ENCODE measurements at regions not wholly inside any gene's neighbourhood (a gene's known extent, or its start where the extent isn't known, plus 50 kb on each side); places are given as distances from the start of the nearest gene placed in this dataset.

- TF ChIP-seq, protein P1, sequence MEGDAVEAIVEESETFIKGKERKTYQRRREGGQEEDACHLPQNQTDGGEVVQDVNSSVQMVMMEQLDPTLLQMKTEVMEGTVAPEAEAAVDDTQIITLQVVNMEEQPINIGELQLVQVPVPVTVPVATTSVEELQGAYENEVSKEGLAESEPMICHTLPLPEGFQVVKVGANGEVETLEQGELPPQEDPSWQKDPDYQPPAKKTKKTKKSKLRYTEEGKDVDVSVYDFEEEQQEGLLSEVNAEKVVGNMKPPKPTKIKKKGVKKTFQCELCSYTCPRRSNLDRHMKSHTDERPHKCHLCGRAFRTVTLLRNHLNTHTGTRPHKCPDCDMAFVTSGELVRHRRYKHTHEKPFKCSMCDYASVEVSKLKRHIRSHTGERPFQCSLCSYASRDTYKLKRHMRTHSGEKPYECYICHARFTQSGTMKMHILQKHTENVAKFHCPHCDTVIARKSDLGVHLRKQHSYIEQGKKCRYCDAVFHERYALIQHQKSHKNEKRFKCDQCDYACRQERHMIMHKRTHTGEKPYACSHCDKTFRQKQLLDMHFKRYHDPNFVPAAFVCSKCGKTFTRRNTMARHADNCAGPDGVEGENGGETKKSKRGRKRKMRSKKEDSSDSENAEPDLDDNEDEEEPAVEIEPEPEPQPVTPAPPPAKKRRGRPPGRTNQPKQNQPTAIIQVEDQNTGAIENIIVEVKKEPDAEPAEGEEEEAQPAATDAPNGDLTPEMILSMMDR (IDR thresholded peaks at IDR 0.05; ENCODE audit: poor library complexity, severe bottlenecking), result no peak
- ATAC-seq (ENCODE audit: low read depth), result no peak
- Histone ChIP-seq H3K4me1 (ENCODE audit: insufficient read depth, poor library complexity, severe bottlenecking) (peaks cover 6% of the 10 kb centered on the region), H3K4me3 (ENCODE audit: severe bottlenecking) (no peak overlapping the region), H3K27ac (ENCODE audit: poor library complexity, severe bottlenecking) (no peak overlapping the region), H3K36me3 (ENCODE audit: low read depth) (no peaks in the 10 kb centered on the region), H3K9me3 (ENCODE audit: severe bottlenecking) (no peaks in the 10 kb centered on the region), H3K27me3 (ENCODE audit: insufficient read depth, poor library complexity, severe bottlenecking) (no peaks in the 10 kb centered on the region)
- DNase-seq (ENCODE audit: low spot score), result no peak
These were observed 232.3 kb upstream of the FGGY start for GRCh38 chr1:59064592-59064991.

- H3K9me3 ChIP-seq (ENCODE audit: severe bottlenecking), result no peaks in the 10 kb centered on the region
- DNase-seq (ENCODE audit: low spot score), result no peak
- H3K27me3 ChIP-seq (ENCODE audit: insufficient read depth, poor library complexity, severe bottlenecking), result no peaks in the 10 kb centered on the region
- TF ChIP-seq, protein P1 (IDR thresholded peaks at IDR 0.05; ENCODE audit: poor library complexity, severe bottlenecking), result no peak
- peaks cover 6% of the 10 kb centered on the region for H3K4me1 ChIP-seq (ENCODE audit: insufficient read depth, poor library complexity, severe bottlenecking)
- H3K27ac ChIP-seq (ENCODE audit: poor library complexity, severe bottlenecking), result no peak overlapping the region
- ATAC-seq (ENCODE audit: low read depth), result no peak
- H3K36me3 ChIP-seq (ENCODE audit: low read depth), result no peaks in the 10 kb centered on the region
- no peak overlapping the region for H3K4me3 ChIP-seq (ENCODE audit: severe bottlenecking)
These were observed 230.7 kb upstream of the FGGY start for GRCh38 chr1:59066236-59066635.

GRCh38 chr1:59070610-59071009, 226.3 kb upstream of the FGGY start:
- Histone ChIP-seq H3K27me3 (ENCODE audit: insufficient read depth, poor library complexity, severe bottlenecking) (no peaks in the 10 kb centered on the region), H3K27ac (ENCODE audit: poor library complexity, severe bottlenecking) (no peak overlapping the region), H3K4me1 (ENCODE audit: insufficient read depth, poor library complexity, severe bottlenecking) (peaks cover 8% of the 10 kb centered on the region), H3K4me3 (ENCODE audit: severe bottlenecking) (no peak overlapping the region), H3K36me3 (ENCODE audit: low read depth) (no peaks in the 10 kb centered on the region), H3K9me3 (ENCODE audit: severe bottlenecking) (no peaks in the 10 kb centered on the region)
- ATAC-seq (ENCODE audit: low read depth), result no peak
- TF ChIP-seq, protein P1 (IDR thresholded peaks at IDR 0.05; ENCODE audit: poor library complexity, severe bottlenecking), result no peak
- DNase-seq (ENCODE audit: low spot score), result no peak

GRCh38 chr1:59071289-59071688, 225.6 kb upstream of the FGGY start:
- ATAC-seq (ENCODE audit: low read depth) (no peak), DNase-seq (ENCODE audit: low spot score) (no peak)
- TF ChIP-seq, protein P1 (IDR thresholded peaks at IDR 0.05; ENCODE audit: poor library complexity, severe bottlenecking), result no peak
- Histone ChIP-seq H3K4me1 (ENCODE audit: insufficient read depth, poor library complexity, severe bottlenecking) (peaks cover 8% of the 10 kb centered on the region), H3K36me3 (ENCODE audit: low read depth) (no peaks in the 10 kb centered on the region), H3K4me3 (ENCODE audit: severe bottlenecking) (no peak overlapping the region), H3K9me3 (ENCODE audit: severe bottlenecking) (no peaks in the 10 kb centered on the region), H3K27ac (ENCODE audit: poor library complexity, severe bottlenecking) (no peak overlapping the region), H3K27me3 (ENCODE audit: insufficient read depth, poor library complexity, severe bottlenecking) (no peaks in the 10 kb centered on the region)

DNA sequence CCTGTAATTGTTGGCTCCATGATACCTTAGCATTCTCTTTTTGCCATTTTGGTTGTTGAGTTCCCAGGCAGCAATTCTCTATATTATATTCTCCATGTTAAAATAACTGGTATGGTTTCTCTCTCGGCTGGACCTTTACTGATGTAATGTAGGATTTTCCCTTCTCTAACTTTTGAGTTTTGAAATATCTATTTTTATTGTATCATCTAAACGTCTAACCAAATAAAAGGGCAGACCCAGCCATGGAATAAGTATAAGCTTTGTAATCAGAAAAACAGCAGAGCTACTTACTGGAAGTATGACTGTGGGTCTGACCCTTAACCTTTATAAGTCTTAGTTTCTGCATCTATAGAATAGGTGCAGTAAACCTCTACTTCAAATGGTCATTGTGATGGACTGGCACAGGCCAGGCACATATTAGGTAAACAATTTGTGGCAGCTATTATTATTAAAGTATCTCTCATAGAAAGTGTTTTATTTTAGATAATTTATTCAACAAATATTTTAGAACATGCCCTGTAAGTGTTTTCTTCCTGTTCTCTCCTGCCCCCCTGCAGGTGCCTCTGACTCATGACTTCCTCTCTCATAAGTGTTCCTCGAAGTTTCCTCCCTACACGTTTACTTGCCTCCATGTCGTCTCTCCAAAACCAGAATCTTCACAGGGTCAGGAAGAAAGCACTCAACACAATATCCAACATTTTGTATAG, 224.9 kb upstream of the FGGY start:
- Histone ChIP-seq H3K36me3 (ENCODE audit: low read depth) (no peaks in the 10 kb centered on the region), H3K27me3 (ENCODE audit: insufficient read depth, poor library complexity, severe bottlenecking) (no peaks in the 10 kb centered on the region), H3K9me3 (ENCODE audit: severe bottlenecking) (no peaks in the 10 kb centered on the region), H3K27ac (ENCODE audit: poor library complexity, severe bottlenecking) (no peak overlapping the region), H3K4me1 (ENCODE audit: insufficient read depth, poor library complexity, severe bottlenecking) (peaks cover 8% of the 10 kb centered on the region), H3K4me3 (ENCODE audit: severe bottlenecking) (no peak overlapping the region)
- ATAC-seq (ENCODE audit: low read depth) (no peak), DNase-seq (ENCODE audit: low spot score) (no peak)
- TF ChIP-seq, protein P1 (IDR thresholded peaks at IDR 0.05; ENCODE audit: poor library complexity, severe bottlenecking), result no peak
